HTR-8/SVneo (cell line): ENCODE measurements at regions not wholly inside any gene's neighbourhood (a gene's known extent, or its start where the extent isn't known, plus 50 kb on each side); places are given as distances from the start of the nearest gene placed in this dataset.
"Not testable (repeated sequence)": the region's sequence is repeated elsewhere in the genome, so short reads cannot be mapped to it uniquely, and the experiment has no call there.

Experiments
- DNase-seq: peaks from one replicate; pipeline ENCODE4 v3.0.0; 2011; ENCODE audit warnings: low spot score, mixed read lengths; ENCODE audit not compliant: insufficient read length
- FAIRE-seq: peaks from 2 replicates; lab custom pipeline; 2011; peaks lifted over from hg19 to GRCh38; lab: Jason Lieb, UNC

DNA sequence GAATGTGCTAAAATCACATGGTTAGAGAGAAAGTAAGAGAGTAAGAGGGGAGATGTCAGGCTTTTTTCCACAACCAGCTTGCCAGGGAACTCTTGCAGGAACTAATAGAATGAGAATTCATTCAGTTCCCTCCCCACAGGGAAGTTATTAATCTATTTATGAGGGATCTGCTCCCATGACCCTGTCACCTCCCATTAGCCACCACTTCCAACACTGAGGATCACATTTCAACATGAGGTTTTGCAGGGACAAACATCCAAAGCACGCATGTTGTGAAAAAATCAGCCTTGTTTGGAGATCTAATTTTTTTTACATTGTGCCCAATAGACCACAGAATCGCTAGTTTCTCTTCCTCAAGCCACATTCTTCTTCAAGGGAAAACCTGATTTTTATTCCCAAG lies 904.0 kb downstream of the TBL1XR1 start:
- DNase-seq = no peak
- FAIRE-seq = no peak

DNA sequence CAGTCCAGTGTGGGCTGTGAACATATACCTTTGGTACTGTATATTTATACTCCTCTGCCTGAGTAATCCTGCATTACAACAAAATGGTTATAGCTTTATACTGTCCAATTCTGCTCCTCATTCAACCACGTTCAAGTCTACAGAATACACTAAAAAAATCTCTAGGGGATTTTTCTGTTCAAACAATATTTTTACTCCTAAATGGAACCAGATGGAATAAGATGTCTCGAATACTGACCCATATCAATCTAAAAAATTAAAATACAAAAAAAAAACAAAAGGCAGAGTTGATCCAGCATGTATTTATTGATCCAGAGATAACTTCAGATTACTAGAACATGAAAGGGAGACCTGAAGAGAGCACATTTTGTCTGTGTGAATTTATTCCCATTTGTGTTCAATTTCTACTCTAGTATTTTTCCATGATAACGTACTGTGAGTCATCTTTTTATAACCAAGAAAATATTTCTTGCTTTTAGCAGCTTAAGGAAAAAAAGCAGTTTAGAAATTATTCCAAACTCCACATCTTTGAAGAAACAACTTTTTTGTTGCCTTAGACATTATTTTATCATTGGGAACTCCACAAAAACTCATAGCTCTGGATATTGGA lies 910.7 kb downstream of the TBL1XR1 start:
- DNase-seq (no peak), FAIRE-seq (no peak)

DNA sequence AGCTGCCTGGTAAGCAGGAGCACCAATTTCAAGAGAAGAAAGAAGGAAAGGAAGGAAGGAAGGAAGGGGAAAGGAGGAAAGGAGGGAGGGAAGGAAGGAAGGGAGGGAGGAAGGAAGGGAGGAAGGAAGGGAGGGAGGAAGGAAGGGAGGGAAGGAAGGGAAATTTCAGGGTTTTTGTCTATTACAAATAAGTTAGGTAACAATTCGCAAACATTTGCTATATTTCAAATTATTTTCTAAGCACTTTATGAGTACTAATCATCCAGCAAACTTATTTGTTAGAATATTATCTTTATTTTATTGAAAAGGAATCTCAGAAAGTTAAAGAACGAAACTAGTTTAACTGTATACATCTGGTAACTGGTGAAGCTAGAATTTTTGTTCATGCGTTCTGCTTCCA lies 921.7 kb downstream of the TBL1XR1 start:
- FAIRE-seq (no peak), DNase-seq (no peak)

DNA sequence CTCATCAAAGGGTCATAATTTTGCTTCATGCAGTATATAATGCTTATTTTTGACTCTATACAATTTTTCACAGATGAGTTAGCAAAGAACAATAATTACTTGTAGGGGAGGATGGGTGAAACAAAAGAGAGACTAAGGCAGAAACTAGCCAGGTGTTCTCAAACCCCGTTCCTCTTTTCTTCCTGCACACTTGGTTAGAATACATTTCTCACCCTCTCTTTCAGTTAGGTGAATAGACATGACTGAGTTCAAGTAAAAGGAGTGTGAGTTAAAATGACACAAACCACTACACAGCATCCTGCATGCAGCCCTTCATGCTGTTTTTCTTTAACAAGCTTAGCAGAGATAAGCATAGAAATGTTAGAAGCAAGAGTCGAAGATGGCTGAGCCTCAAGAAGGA lies 922.2 kb downstream of the TBL1XR1 start:
- DNase-seq (no peak), FAIRE-seq (no peak)

DNA sequence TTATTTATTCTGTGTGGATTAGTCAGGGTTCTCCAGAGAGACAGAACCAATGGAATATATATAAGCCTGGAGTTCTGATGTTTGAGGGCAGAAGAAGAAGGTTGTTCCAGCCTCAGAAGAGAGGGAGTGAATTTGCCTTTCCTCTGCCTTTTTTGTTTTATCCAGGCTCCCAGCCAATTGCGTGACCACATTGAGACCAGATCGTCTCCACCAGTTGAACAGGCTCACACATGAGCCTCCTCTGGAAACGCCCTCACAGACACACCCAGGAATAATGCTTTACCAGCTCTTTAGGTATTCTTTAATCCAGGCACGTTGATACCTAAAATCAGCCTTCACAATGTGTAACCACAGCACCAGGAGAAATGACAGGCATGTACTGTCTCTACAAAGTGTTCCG lies 923.1 kb downstream of the TBL1XR1 start:
- FAIRE-seq = no peak
- DNase-seq = no peak

DNA sequence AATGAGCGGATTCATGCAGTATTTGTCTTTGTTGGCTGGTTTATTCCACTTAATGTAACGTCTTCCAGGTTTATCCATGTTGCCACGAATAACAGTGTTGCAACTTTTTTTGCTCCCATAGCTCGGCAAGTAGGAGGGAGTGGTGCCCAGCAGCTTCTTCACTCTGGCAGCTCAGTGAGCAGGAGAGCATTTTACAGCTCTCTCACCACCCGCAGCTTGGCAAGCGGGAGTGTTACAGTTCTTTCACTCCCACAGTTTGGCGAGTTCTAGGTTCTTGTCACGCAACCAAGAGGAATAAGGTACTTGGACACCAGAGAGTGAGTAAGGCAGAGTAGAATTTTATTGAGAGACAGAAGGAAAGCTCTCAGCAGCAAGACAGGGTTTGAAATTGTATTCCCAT lies 935.2 kb downstream of the TBL1XR1 start:
- no peak for DNase-seq
- no peak for FAIRE-seq

DNA sequence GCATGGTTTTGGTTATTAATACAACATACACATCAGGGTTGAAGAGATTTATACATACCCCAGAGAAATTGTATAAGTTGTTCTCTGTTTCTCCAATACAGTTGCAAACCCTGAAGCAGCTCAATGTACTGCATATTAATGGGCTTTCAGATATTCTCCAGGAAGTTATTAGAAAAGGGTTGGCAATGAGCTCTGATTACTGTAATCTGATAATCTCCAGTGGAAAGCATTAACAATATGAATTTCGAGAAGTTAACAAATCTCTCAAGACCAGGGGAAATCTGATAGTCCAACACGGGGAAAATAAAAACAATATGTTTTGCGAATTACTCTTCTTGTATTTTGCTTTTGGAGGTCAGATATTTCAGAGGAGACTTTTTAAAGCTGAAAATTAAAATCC lies 950.1 kb downstream of the TBL1XR1 start:
- FAIRE-seq = no peak

DNA sequence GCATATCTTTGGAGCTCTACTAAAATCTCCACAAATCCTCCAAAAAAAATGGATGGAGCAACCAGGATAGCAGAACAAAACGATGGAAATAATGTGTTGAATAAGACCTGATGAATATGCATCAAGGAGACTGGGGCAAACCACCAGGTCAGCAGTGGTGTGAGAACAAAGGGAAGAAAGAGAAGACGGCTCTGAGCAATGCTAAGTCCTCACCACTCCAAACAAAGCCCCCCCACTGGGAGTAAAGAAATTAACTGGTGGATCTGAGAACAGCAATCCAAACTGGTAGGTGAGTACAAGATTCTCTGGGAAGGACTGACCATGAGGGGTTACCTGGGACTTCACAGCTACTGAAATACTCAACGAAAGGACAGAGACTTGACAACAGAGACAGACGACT lies 977.3 kb downstream of the TBL1XR1 start:
- no peak for FAIRE-seq

More for the DNA sequence above, 950.1 kb downstream of the TBL1XR1 start:
- DNase-seq = no peak

DNA sequence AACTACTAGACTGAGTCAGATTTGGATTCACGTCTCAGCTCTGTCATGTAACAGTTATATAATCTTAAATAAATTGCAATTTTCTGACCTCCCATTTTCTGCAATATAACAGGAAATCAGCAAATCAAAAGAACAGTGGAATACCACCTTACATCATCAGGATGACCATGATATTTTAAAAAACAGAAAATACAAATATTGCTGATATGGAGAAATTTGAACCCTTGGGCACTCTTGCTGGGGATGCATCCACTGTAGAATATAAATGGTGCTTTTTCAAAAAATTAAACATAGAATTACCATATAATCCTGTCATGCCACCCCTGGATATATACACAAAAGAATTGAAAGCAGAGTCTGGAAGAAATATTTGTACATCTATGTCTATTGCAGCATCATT lies 982.5 kb downstream of the TBL1XR1 start:
- no peak for FAIRE-seq
- DNase-seq = no peak

More for the DNA sequence above, 977.3 kb downstream of the TBL1XR1 start:
- no peak for DNase-seq

DNA sequence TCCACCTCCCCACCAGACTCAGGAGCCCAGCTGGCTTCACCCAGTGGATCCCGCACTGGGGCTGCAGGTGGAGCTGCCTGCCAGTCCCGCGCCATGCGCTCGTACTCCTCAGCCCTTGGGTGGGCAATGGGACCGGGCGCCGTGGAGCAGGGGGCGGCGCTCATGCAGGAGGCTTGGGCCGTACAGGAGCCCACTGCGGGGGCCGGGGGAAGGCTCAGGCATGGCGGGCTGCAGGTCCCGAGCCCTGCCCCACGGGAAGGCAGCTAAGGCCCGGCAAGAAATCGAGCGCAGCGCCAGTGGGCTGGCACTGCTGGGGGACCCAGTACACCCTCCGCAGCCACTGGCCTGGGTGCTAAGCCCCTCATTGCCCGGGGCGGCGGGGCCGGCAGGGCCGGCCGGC lies 984.0 kb downstream of the TBL1XR1 start:
- not testable (repeated sequence) for DNase-seq, FAIRE-seq

DNA sequence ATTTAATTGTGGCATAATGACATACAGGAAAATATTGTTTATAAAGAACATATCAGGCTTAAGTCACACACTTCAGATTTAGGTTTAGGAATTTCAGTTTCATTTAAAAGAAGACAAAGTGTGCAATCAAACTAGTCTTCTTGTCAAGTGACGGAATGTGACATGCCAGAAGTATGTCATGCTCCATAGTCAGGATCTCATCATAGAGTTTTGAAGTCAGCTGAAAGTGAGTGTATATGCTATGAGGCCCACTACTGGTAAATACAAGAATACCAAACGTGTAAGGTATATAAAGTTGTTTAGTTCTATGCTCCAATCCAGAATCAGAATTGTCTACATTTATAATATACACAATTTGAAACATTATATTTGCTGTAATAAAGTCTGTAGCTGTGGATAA lies 988.4 kb downstream of the TBL1XR1 start:
- FAIRE-seq (no peak), DNase-seq (no peak)

DNA sequence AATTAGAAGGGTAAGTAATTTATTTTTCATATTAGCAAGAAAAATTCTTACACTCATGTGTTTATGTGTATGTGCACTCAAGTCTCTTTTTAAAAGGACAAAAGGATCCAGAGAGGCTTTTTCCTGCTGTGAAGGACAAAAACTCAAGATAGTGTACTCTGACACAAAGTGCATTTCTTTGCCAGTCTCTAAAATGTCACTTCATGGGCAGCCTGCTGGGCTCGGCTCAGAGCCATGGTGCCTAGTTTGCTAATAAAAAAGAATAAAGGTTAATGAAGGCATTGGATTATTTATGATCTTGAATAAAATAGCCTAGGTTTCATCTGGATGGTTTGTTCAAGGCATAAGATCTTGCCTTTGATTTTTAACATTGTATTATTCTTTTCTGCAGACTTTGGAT lies 989.0 kb downstream of the TBL1XR1 start:
- DNase-seq (no peak), FAIRE-seq (no peak)

DNA sequence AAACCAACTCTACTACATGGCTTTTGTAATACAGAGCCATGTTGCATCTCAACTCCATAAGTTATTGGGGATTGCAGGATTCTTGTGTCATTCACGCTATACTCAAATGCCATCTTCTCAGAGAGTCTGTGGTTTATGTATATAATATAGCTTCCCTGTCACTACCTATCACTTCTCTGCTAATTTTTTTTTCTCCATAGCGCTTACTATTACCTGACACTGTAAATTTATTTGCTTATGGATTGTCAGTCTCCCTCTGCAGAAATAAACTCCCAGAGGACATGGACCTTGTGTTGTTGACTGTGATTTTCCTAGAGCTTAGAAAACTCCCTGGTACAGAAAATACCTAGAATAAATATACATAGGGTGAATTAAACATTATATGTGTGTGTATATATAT lies 990.5 kb downstream of the TBL1XR1 start:
- DNase-seq (no peak), FAIRE-seq (no peak)

DNA sequence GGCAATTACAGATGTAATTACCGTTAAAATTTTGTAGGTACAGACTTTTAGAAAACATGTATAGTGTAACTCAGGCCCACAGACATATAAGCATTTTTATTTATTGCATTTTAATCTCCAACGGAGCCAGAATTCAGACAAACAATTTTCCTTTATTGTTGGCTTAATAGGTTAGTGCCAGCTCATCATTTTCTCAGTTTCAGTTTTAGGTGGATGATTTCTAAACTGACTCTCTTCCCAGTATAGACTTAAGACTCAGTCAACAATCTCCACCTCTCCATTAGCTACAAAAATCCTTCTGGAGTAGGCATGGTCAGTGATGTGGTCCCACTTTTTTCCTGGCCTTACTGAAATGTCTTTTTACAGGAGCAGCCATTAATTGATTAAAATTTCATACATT lies 994.6 kb downstream of the TBL1XR1 start:
- DNase-seq = no peak
- FAIRE-seq = no peak

DNA sequence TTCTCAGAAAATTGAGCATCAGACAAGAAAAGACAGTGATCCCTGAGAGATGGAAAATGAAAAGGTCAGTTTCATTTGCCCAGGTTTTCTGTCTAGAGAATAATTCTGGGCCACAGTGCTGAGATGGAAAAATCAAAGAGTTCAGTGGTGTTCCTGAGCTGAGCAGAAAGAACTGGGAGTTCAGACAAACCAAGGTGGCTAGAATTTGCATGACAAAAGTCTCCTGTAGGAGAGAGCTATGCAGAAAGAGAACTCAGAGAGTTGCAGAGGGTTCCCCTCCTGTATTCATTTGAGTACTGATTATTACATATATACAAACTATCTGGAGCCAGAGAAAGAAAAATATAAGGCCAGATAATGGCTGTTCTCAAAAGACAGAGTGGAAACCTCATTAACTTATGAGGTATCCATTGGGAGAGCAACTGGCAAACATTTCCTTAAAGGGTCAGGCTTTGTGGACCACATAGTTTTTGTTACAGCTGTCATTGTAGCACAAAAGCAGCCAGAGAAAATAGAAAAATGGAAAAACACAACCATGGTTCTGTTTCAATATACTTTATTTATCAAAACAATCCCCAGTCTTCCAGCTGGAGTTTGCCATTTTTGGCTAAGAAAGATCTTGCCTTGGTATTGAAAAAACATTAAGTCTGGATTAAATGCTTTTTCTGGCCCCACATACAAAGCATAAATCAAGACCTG lies 1004.1 kb downstream of the TBL1XR1 start:
- FAIRE-seq = no peak
- no peak for DNase-seq

DNA sequence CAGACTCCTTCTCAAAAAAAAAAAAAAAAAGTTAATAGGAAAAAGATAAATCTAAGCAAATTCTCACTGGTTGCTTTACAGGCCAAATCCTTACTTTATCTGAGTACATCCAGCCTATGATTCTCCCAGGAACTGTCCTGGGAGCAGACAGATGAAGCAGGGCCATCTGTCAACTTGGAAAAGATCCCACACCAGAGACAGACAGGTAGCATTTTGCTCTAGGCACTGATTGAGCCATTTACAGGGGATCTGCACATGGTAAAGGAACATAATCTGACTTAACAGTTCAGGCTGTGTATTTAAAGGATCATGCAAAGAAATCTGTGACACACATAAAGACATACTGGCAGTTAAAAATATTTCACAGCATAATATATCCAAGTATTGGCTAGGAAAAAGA lies 1006.5 kb downstream of the TBL1XR1 start:
- FAIRE-seq (no peak), DNase-seq (no peak)

DNA sequence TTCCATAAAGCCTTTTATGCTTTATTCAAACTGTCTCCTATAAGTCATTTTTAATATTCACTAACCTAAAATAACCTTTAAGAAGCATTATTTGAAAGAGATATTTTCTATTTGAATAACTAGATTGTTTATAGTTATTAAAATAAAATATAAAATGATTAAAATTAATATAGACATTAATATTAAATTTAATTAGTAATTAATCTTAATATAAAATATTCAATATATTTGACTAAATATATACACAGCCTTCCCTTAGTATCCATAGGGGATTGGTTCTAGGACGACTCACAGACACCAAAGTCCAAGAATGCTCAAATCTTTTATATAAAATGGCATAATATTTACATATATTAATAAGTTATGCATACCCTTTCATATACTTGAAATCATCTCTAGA lies 1014.1 kb downstream of the TBL1XR1 start:
- DNase-seq (no peak), FAIRE-seq (no peak)

DNA sequence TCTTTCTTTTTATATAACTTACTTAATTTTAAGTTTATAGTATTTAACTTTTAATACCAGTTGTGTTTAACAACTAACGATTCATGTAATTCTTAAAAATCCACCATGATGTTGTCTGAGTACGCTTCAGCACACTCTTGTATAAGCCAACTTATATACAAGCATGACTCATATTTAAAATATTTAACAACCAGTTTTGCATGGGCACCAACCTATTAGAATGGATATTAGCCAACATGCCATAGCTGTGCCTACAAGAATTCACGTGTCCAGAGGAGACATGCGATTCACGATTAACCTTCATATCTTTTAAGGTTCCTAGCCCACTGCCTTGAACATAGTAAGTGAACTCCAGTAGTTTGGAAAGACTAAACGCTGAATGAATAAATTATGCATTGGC lies 1023.2 kb downstream of the TBL1XR1 start:
- DNase-seq (no peak), FAIRE-seq (no peak)

DNA sequence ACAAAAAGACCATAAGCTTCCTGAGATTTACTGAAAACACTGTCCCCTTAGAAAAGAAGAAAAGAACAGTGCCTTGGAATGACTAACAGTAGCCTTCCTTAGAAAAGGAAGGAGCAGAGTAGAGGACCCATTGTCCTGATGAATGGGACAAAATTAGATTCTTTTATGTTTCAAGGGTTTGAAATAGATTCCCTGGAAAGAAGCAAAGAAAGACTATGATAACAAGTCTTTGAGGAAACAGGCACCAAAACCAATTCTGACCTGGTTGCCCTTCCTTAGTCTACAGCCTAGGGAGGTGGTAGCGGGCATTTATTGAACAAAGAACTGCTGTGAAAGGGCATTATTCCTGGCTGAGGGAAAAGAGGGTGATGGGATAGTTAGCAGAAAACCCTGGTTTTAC lies 1024.8 kb downstream of the TBL1XR1 start:
- no peak for FAIRE-seq

DNA sequence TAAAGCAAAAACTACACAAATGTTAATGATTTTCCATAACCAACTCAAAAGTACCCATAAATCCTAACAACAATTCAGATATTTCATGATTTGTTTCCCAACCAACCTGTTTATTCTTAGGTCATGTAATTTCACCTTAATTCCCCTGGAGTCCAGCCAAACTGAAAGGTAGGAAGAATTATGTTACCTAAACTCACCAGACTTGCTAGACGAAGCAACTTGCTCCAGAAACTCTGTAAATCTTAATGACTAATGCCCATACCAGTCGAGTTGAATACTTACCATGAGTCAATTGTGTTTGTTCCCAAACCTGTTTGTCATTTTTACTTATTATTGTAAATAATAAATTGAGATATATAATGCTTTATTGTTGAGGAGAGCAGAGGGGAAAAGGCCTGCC lies 1030.0 kb downstream of the TBL1XR1 start:
- no peak for DNase-seq
- no peak for FAIRE-seq

More for the DNA sequence above, 1024.8 kb downstream of the TBL1XR1 start:
- no peak for DNase-seq

DNA sequence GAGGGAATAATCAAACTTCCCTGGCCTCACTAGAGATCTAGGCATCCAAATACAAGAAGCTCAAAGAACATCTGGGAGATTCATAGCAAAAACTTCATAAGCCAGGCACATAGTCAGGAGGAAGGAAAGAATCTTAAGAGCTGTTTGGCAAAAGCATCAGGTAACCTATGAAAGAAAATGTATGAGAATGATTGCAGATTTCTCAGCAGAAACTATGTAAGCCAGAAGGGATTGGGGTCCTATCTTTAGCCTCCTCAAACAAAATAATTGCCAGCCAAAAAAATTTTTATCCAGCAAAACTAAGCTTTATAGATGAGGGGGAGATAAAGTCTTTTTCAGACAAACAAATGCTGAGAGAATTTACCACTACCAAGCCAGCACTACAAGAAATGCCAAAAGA lies 1036.3 kb downstream of the TBL1XR1 start:
- FAIRE-seq (no peak), DNase-seq (no peak)

DNA sequence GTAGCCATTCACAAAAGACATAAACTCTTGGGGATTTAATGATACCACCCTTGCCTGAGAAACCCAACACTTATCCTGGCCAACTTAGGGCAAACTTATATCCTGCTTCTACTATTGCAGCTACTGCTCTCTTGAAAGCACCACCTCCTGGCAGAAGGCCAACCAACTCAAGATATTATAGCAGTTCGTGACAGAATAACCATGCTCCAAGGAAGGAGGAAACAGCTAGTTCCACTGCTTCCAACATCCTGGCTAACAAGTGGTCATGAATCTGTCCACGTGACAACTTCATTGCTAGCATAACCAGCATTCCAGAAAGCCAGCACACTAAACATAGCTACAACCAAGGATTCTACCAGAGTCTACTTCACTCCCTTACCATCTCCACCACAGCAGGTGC lies 1037.5 kb downstream of the TBL1XR1 start:
- no peak for FAIRE-seq
- DNase-seq = no peak
